ENCODE measurements at regions not wholly inside any gene's neighbourhood (a gene's known extent, or its start where the extent isn't known, plus 50 kb on each side); places are given as distances from the start of the nearest gene placed in this dataset.

DNA sequence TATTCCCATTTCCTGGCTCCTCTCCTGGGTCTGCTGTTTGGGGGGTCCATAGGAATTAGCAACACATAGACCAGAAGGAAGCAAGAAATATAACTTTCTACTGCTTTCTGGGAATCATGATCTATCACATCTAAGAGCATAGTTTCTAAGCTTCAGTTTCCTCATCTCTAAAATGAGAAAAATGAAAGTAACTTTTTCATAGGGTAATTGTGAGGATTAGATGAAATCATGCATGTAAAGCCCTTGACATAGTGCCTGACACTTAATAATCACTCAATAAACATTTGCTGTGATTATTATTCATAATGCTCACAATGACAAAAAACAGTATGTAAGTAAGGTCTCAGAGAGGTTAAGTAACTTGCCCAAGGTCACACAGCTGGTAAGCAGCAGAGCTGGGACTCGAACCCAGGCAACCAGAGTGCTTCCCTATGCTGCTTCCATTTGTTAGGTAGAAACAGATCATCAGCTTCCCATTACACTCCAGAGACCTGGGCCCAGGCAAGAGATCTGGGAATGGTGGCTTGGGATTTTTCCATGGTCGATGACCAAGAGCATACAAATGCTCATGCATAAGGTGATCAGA, 86.6 kb upstream of the MAFB start:
- Histone ChIP-seq H3K36me3 (no peaks in the 10 kb centered on the region), H3K9me3 (ENCODE audit: severe bottlenecking) (no peaks in the 10 kb centered on the region), H3K4me3 (ENCODE audit: low read depth, low read length) (no peak overlapping the region), H3K27me3 (ENCODE audit: insufficient read depth, low read depth, severe bottlenecking) (peaks cover 33% of the 10 kb centered on the region), H3K27ac (no peak overlapping the region)
- no peak for DNase-seq
- TF ChIP-seq, protein P1, sequence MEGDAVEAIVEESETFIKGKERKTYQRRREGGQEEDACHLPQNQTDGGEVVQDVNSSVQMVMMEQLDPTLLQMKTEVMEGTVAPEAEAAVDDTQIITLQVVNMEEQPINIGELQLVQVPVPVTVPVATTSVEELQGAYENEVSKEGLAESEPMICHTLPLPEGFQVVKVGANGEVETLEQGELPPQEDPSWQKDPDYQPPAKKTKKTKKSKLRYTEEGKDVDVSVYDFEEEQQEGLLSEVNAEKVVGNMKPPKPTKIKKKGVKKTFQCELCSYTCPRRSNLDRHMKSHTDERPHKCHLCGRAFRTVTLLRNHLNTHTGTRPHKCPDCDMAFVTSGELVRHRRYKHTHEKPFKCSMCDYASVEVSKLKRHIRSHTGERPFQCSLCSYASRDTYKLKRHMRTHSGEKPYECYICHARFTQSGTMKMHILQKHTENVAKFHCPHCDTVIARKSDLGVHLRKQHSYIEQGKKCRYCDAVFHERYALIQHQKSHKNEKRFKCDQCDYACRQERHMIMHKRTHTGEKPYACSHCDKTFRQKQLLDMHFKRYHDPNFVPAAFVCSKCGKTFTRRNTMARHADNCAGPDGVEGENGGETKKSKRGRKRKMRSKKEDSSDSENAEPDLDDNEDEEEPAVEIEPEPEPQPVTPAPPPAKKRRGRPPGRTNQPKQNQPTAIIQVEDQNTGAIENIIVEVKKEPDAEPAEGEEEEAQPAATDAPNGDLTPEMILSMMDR (IDR thresholded peaks at IDR 0.05; ENCODE audit: low read depth, low read length) = no peak

DNA sequence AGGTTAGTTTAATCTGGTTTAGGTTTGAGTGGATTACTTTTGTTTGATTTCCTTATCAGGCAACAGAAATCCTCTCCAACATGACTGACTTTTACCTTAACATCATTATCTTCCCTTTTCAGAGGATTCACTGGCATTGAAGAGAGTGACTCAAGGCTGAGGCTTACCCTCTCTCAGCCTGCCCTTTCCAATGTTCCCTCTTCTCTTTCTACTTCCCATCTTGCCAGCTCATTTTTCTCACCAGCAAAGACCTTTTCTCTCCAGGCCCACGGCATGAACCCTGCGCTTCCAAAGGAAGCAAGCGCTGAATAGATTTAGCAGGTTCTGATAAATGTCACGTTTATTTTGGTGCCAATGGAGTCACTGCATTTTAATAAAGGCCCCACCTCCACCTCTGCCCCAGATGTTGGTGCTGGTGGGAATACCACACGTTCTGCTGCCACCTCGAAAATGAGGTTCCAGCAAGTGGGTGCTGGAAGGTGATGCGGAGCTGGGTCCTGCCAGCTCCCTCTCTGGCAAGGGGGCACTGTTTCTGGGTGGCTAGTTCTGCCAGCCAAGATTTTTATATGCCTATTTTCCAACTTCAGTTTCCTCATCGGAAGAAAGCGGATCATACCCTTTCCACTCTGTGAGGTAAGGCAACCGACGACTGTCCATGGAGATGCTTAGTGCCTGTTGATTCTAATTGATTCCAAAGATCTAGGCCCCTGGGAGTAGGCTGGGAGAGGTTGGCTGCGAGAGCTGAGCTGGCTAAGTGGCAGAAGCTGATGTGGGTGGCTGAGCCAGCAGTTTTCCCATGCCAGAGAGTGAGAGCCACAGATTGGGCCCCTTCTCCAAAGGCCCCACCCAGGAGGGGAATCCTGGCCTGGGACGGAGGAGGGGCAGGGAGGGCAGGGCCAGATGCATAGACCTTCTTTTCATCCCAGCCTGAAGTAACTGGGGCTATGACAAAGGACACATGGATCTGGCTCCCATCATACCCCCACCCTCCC, 87.7 kb upstream of the MAFB start:
- H3K9me3 ChIP-seq (ENCODE audit: severe bottlenecking) = no peaks in the 10 kb centered on the region

DNA sequence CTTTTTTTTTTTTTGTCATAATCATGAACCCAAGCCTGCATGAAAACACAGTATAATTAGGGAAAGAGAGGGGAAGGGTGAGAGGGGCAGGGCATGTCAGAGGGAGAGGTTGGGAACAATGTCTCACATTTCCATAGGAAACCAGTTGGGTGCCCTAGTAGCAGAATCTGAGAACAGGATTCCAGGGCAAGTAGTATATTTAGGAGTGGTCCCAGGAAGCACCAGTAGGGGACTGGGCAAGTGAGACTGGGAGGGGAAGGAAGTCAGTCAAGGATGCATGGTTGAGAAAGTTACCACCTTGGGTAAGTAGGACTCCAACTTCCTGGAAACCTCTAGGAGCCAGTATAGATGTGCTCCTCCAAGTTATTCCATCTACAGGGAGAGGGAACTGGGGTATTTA, 88.6 kb upstream of the MAFB start:
- no peak for DNase-seq
- no peaks in the 10 kb centered on the region for H3K36me3 ChIP-seq
- TF ChIP-seq, protein P1 (IDR thresholded peaks at IDR 0.05; ENCODE audit: low read depth, low read length) = no peak
- no peak overlapping the region for H3K27ac ChIP-seq
- H3K9me3 ChIP-seq (ENCODE audit: severe bottlenecking) = no peaks in the 10 kb centered on the region
- H3K4me3 ChIP-seq (ENCODE audit: low read depth, low read length) = no peak overlapping the region
- H3K27me3 ChIP-seq (ENCODE audit: insufficient read depth, low read depth, severe bottlenecking) = peaks cover 40% of the 10 kb centered on the region

More for the DNA sequence above, 87.7 kb upstream of the MAFB start:
- DNase-seq = no peak
- no peaks in the 10 kb centered on the region for H3K36me3 ChIP-seq
- peaks cover 33% of the 10 kb centered on the region for H3K27me3 ChIP-seq (ENCODE audit: insufficient read depth, low read depth, severe bottlenecking)
- no peak overlapping the region for H3K27ac ChIP-seq
- no peak overlapping the region for H3K4me3 ChIP-seq (ENCODE audit: low read depth, low read length)
- TF ChIP-seq, protein P1 (IDR thresholded peaks at IDR 0.05; ENCODE audit: low read depth, low read length) = no peak

DNA sequence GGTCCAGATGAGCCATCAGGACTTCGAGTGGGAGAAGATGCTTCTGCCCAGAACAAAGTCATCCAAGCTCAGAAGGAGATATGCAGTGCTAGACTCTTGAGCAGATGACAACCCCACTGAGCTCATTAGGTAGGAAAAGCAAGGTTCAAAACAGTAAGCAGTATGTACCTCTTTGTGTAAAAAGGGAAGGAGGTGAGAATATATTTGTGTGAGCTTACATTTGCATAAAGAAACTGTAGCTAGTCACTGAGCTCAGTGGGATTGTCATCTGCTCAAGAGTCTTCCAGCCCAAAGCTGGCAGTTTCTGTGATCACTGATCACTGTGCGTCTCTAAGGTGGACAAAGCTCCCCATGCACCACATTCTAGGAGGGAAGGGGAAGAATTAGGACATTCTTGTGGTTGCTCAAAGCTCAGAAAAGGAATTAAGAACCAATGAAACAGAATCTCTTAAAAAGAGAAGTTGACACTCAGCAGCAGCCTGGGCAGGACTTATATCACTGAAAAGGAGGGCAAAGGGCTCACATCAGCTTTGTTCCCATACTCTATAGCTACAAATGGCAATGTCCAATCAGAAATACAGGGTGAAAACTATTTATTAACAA, 90.0 kb upstream of the MAFB start:
- Histone ChIP-seq H3K9me3 (ENCODE audit: severe bottlenecking) (no peaks in the 10 kb centered on the region), H3K36me3 (no peaks in the 10 kb centered on the region), H3K27me3 (ENCODE audit: insufficient read depth, low read depth, severe bottlenecking) (peaks cover 50% of the 10 kb centered on the region), H3K4me3 (ENCODE audit: low read depth, low read length) (no peak overlapping the region), H3K27ac (no peak overlapping the region)
- no peak for DNase-seq
- TF ChIP-seq, protein P1 (IDR thresholded peaks at IDR 0.05; ENCODE audit: low read depth, low read length) = no peak

DNA sequence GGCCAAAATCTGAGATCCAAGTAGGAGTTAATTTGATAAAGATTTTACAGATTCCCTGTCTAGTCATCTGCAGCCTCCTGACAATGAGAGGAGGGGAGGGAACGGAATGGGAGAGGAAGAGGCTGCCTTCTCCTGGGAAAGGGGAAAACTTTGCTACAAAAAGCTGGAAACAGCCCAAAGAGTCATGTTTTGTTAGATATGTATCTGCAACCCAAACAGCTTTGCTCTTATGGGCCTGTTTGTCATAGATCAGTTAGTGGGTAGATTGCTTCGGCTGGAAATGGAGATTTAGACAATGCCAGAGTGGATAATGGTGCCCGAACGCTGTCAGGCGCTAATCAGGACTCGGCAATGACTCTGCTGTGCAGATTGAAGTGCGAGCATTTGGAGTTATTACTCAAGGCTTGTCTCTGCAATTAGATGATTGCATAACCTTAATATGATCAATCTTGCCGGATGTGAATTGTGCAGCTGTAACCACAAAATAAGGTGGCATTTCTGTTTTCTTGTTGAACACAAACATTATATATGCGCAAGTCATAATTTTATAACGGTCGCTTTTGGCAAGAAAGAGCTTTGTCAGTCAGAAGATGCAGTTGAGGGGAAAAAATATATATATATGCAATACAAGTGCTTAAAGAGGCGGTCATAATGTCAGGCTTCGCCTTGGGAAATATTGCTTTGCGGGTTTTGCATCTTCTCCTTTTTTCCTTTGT, 92.4 kb upstream of the MAFB start:
- TF ChIP-seq, protein P1 (IDR thresholded peaks at IDR 0.05; ENCODE audit: low read depth, low read length) = no peak
- Histone ChIP-seq H3K4me3 (ENCODE audit: low read depth, low read length) (no peak overlapping the region), H3K27me3 (ENCODE audit: insufficient read depth, low read depth, severe bottlenecking) (peaks cover 61% of the 10 kb centered on the region), H3K27ac (no peak overlapping the region), H3K36me3 (no peaks in the 10 kb centered on the region), H3K9me3 (ENCODE audit: severe bottlenecking) (no peaks in the 10 kb centered on the region)
- no peak for DNase-seq

Measured in WERI-Rb-1 (cell line).